Stomach (tissue), 8 donors: ENCODE measurements at regions not wholly inside any gene's neighbourhood (a gene's known extent, or its start where the extent isn't known, plus 50 kb on each side); places are given as distances from the start of the nearest gene placed in this dataset.

Source experiments
- DNase-seq, 2 donors: peaks; one replicate each; pipeline versions ENCODE4 v3.0.0 to v3.0.0-alpha.2; 2013 to 2019
- H3K27ac ChIP-seq, 5 donors: fragments of 200-600 bp in 4 of 5; sonication (generic) in 4 of 5; one replicate each; pipeline ENCODE4 v1.5.1; 2013 to 2019; ENCODE audit warnings: mild to moderate bottlenecking in 1 of 5, moderate library complexity in 1 of 5
- H3K27me3 ChIP-seq, 3 donors: fragments of 200-600 bp; sonication (generic); one replicate each; pipeline ENCODE4 v1.5.1; 2017 to 2019; ENCODE audit warnings: mixed run types in 1 of 3
- H3K36me3 ChIP-seq, 4 donors: fragments of 200-600 bp; sonication (generic); 1 replicate in 3 of 4; 2 replicates in 1 of 4; pipeline ENCODE4 v1.5.1; 2016 to 2019
- H3K4me1 ChIP-seq, 4 donors: fragments of 200-600 bp; sonication (generic); one replicate each; pipeline ENCODE4 v1.5.1; 2016 to 2019
- H3K4me3 ChIP-seq, 4 donors: fragments of 200-600 bp; sonication (generic) in 3 of 4; one replicate each; pipeline ENCODE4 v1.5.1; 2016 to 2019; ENCODE audit warnings: mild to moderate bottlenecking in 1 of 4
- H3K9me3 ChIP-seq, 4 donors: fragments of 200-600 bp; sonication (generic); one replicate each; pipeline ENCODE4 v1.5.1; 2016 to 2019
- CTCF ChIP-seq, 7 experiments: fragments of 450-650 bp in 4 of 7; fragments of 200-600 bp in 3 of 7; sonication (generic) in 3 of 7; IDR thresholded peaks; one replicate each; pipeline ENCODE4 v1.5.1; 2016 to 2019; ENCODE audit warnings: antibody characterized with exemption in 7 of 7, control low read depth in 2 of 7, mild to moderate bottlenecking in 1 of 7
- EP300 ChIP-seq: sonication (generic); formaldehyde crosslinking; IDR thresholded peaks from one replicate; pipeline ENCODE4 v1.6.1; 2017; ENCODE audit warnings: antibody characterized with exemption
- POLR2A ChIP-seq, 4 donors: fragments of 450-650 bp; IDR thresholded peaks; one replicate each; pipeline ENCODE4 v1.6.1; 2016; ENCODE audit warnings: antibody characterized with exemption in 4 of 4, control low read depth in 2 of 4, mild to moderate bottlenecking in 1 of 4, moderate library complexity in 1 of 4
- POLR2AphosphoS5 ChIP-seq, 3 donors: sonication (generic); formaldehyde crosslinking; IDR thresholded peaks; one replicate each; pipeline ENCODE4 v1.6.1; 2016; ENCODE audit warnings: antibody characterized with exemption in 3 of 3
- WGBS, 5 donors: extraction: QIAGEN DNeasy Blood & Tissue Kit in 3 of 5; methylation state at CpG; one replicate each; pipeline versions ENCODE4 v1.1.5 to v1.1.7; 2013 to 2018; 5-methylcytosine and 5-hydroxymethylcytosine counted together
- intact Hi-C: fragments of 100-400 bp; cut with DNase I; formaldehyde crosslinking; loops from one replicate; pipeline ENCODE4 v1.15.1; 2023; ENCODE audit warnings: low total_unique reads
- donor health status: healthy with polysubstance abuse.
- donor health status: Bipolar disorder and iron deficiency.
- donor health status: healthy.

- WGBS, 5 donors: 50 to 70% (median 67%) methylated on average over 1 of the region's 1 CpG
- H3K27me3 ChIP-seq: no peaks in the 10 kb centered on the region
- intact Hi-C loops: no loop called here
Observed at GRCh38 chr3:168295027-168295426, 199.3 kb upstream of the GOLIM4 start.

GRCh38 chr3:168292296-168292695 lies 196.6 kb upstream of the GOLIM4 start:
- Histone ChIP-seq H3K9me3 (no peaks in the 10 kb centered on the region), H3K27me3 (no peaks in the 10 kb centered on the region), H3K36me3 (no peaks in the 10 kb centered on the region), H3K27ac (no peak overlapping the region), H3K4me3 (no peak overlapping the region), H3K4me1 (no peaks in the 10 kb centered on the region)
- intact Hi-C loops: no loop called here
- TF ChIP-seq POLR2AphosphoS5 (IDR thresholded peaks at IDR 0.05): no peak
- no peak for TF ChIP-seq EP300
- no peak for TF ChIP-seq POLR2A (IDR thresholded peaks at IDR 0.05)
- no peak for TF ChIP-seq CTCF (IDR thresholded peaks at IDR 0.05)
- no peak for DNase-seq

More at GRCh38 chr3:168295027-168295426, 199.3 kb upstream of the GOLIM4 start:
- no peaks in the 10 kb centered on the region for H3K9me3 ChIP-seq
- no peak overlapping the region for H3K4me3 ChIP-seq
- H3K4me1 ChIP-seq: no peaks in the 10 kb centered on the region
- no peak for TF ChIP-seq POLR2A (IDR thresholded peaks at IDR 0.05)
- TF ChIP-seq CTCF (IDR thresholded peaks at IDR 0.05): no peak
- TF ChIP-seq POLR2AphosphoS5 (IDR thresholded peaks at IDR 0.05): no peak
- TF ChIP-seq EP300: no peak
- H3K36me3 ChIP-seq: no peaks in the 10 kb centered on the region
- no peak overlapping the region for H3K27ac ChIP-seq
- no peak for DNase-seq

- no peak overlapping the region for H3K27ac ChIP-seq
- no peaks in the 10 kb centered on the region for H3K27me3 ChIP-seq
- no peaks in the 10 kb centered on the region for H3K4me1 ChIP-seq
- no peaks in the 10 kb centered on the region for H3K9me3 ChIP-seq
- TF ChIP-seq POLR2AphosphoS5 (IDR thresholded peaks at IDR 0.05) (no peak), EP300 (no peak)
- intact Hi-C loops: no loop called here
- DNase-seq: peak in 1 of 2 donors; percentile 14
- H3K36me3 ChIP-seq: no peaks in the 10 kb centered on the region
- WGBS, 5 donors: 79 to 88% (median 82%) methylated on average over 4 of the region's 4 CpGs
- H3K4me3 ChIP-seq: no peak overlapping the region
Observed at GRCh38 chr3:168289471-168290008, 193.8 kb upstream of the GOLIM4 start.

GRCh38 chr3:168288511-168289401 lies 193.0 kb upstream of the GOLIM4 start:
- peak in 1 of 2 donors; percentile 5 for DNase-seq
- Histone ChIP-seq H3K27ac (no peak overlapping the region), H3K4me3 (no peak overlapping the region), H3K27me3 (no peaks in the 10 kb centered on the region), H3K36me3 (no peaks in the 10 kb centered on the region), H3K4me1 (no peaks in the 10 kb centered on the region), H3K9me3 (no peaks in the 10 kb centered on the region)
- TF ChIP-seq POLR2A (IDR thresholded peaks at IDR 0.05) (no peak), EP300 (no peak), CTCF (IDR thresholded peaks at IDR 0.05) (no peak), POLR2AphosphoS5 (IDR thresholded peaks at IDR 0.05) (no peak)
- WGBS, 5 donors: 76 to 81% (median 79%) methylated on average over 5 of the region's 5 CpGs
- intact Hi-C loops: no loop called here

- no peak for DNase-seq
- no peaks in the 10 kb centered on the region for H3K9me3 ChIP-seq
- WGBS, 5 donors: 85 to 96% (median 90%) methylated on average over 2 of the region's 2 CpGs
- no peak overlapping the region for H3K4me3 ChIP-seq
- intact Hi-C loops: no loop called here
- H3K4me1 ChIP-seq: no peaks in the 10 kb centered on the region
- no peak for TF ChIP-seq POLR2A (IDR thresholded peaks at IDR 0.05)
- no peak for TF ChIP-seq POLR2AphosphoS5 (IDR thresholded peaks at IDR 0.05)
- no peak for TF ChIP-seq CTCF (IDR thresholded peaks at IDR 0.05)
- no peak for TF ChIP-seq EP300
- H3K27ac ChIP-seq: no peak overlapping the region
- no peaks in the 10 kb centered on the region for H3K36me3 ChIP-seq
- H3K27me3 ChIP-seq: no peaks in the 10 kb centered on the region
Observed at GRCh38 chr3:168285506-168285905, 189.8 kb upstream of the GOLIM4 start.
